HL-60/S4 (cell line): ENCODE measurements at regions not wholly inside any gene's neighbourhood (a gene's known extent, or its start where the extent isn't known, plus 50 kb on each side); places are given as distances from the start of the nearest gene placed in this dataset.

ENCODE experiments used
- in situ Hi-C: fragments of 300-500 bp; cut with MboI; formaldehyde crosslinking; loops from 2 replicates; pipeline ENCODE4 v1.14.3; 2022; ENCODE audit warnings: low sequenced_read_pairs

- in situ Hi-C loops: no loop called here
Observed at GRCh38 chr10:36506697-36507496, 618.5 kb upstream of the ANKRD30A start.

DNA sequence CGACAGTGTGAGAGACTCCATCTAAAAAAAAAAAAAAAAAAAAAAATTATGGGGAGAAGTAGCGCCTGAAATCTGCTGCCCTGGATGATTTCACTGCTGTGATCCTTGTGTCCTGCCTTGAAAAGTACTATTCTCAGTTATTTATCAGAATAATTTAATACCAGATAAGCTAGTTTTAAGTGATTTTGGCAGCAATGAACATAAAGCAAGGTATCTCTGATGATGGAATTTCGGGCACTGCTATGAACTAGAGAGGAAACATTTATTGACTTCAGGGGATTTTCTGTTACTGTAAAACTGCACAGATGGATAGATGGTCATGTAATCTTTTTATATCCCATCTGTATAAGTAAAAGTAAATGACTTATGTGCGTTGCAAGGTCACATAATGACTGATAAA is 619.1 kb upstream of the ANKRD30A start:
- in situ Hi-C loops: no loop called here

DNA sequence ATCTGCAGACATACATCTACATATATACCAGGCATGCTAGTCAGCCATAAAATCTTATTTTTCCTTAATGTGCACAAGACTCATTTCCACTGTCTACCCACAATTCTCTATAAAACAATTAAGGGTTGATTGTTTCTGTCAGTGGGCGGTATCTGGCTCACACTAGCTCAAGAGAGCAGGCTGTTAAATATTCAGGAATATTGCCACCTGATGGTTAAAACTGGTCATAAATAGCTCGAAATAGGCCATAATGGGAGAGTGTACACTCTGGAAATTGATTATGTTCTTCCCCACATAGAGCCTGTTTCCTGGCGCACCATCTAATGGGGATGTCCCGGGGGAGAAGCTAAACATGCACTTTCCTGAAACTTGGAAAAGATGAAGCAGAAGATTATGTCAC is 620.6 kb upstream of the ANKRD30A start:
- in situ Hi-C loops: no loop called here

DNA sequence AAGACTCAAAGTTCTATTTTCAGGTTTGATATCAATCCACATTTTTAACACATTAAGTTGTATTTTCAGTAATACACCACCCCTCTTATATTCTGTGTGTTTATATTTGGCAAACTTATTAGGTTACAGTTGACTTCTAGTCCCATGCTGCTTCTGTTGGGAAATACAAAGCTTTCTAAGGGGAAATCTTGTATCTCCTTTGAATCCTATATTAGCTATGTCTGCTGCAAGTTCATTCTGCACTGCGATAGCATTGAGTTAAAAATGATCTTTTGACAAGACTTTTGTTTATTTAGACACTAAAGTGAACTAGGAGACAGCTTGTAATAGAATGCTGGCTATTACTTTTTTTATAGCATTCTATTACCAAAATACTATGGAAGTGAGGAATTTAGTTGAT is 625.1 kb upstream of the ANKRD30A start:
- in situ Hi-C loops: no loop called here

DNA sequence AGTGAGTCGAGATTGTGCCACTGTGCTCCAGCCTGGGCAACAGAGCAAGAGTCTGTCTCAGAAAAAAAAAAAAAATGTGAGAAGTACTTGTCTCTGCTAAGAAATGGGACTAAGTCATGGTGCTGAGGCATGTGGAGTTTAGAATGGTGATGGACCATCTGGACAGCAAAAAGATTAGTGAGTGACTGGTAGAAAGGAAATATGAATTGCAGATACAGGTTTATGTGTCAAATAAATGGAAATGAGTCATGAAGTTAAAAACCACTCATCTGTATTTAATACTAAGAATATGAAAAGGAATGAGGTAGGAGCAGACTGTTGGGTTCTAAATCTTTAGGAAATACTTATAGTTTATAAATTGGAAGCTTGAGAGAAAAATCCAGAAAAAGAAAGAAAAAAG is 625.7 kb upstream of the ANKRD30A start:
- in situ Hi-C loops: no loop called here

DNA sequence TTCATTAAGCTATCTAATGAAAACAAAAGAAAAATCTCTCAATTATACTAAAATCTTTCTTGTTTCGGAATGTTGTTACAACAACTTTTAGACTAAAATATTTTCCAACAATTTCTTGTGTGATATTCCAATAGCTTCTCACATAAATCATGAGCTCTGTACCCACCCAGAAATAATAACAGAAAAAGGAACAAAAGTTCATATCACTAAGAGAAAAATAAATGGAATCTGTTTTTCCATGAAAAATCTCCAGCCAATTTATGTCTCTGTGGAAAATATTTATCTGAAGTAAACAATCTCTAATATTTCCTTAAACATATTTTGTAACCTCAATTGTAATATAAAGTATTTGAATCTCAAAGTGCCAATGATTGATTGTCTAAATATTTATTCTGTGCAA is 628.6 kb upstream of the ANKRD30A start:
- in situ Hi-C loops: no loop called here

DNA sequence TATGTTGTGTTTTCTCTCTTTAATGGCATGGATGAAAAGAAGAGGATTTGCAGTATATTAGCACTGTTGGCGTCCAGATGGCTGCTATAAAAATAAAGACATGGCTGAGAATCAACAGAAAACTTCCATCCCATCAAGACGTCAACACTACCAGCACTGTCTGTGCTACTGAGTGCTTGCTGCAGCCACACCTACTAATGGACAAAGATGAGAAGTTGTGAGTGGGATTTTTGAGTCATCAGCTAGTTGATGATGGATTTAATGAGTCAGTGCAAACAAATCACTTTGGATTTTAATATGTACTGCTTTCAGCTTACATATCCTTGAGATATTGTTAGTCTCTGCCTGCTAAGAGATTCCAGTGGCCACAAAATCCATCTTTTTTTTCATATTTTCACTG is 631.0 kb upstream of the ANKRD30A start:
- in situ Hi-C loops: no loop called here

- in situ Hi-C loops: no loop called here
Observed at GRCh38 chr10:36493516-36493880, 631.9 kb upstream of the ANKRD30A start.

GRCh38 chr10:36492590-36493515 is 632.5 kb upstream of the ANKRD30A start:
- in situ Hi-C loops: no loop called here

GRCh38 chr10:36491926-36492325 is 633.5 kb upstream of the ANKRD30A start:
- in situ Hi-C loops: no loop called here

GRCh38 chr10:36489611-36490228 is 635.7 kb upstream of the ANKRD30A start:
- in situ Hi-C loops: no loop called here

DNA sequence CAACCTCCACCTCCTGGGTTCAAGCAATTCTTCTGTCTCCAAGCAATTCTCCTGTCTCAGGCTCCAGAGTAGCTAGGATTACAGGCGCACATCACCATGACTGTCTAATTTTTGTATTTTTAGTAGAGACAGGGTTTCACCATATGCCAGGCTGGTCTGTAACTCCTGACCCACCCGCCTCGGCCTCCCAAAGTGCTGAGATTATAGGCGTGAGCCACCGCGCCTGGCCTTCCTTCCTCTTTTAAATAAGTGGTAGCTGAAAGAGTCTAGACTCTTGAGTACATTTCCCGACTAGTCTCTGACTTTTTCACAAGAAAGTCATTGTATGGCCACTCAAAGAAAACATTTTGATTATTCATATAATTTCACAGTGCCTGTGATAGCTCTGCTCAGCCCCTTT is 636.2 kb upstream of the ANKRD30A start:
- in situ Hi-C loops: no loop called here

GRCh38 chr10:36488579-36488978 is 636.8 kb upstream of the ANKRD30A start:
- in situ Hi-C loops: no loop called here

DNA sequence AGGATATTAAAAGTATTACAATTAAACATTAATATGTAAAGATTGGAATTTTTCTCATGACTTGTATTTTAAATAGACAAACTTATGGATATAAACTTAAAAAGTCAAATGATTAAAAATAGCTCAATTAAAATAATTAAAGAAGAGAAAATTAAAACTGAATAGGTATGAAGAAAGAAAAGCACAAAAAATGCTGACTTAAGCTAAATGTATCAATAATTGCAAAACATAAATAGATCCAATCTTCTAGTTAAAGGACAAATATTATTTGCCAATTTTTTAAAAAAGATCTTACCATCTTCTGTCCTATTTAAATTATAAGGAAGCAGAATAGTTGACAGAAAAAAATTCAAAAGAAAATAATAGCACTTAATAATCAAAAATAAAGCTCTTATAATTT is 646.3 kb upstream of the ANKRD30A start:
- in situ Hi-C loops: no loop called here

GRCh38 chr10:36476399-36476798 is 649.0 kb upstream of the ANKRD30A start:
- in situ Hi-C loops: no loop called here

DNA sequence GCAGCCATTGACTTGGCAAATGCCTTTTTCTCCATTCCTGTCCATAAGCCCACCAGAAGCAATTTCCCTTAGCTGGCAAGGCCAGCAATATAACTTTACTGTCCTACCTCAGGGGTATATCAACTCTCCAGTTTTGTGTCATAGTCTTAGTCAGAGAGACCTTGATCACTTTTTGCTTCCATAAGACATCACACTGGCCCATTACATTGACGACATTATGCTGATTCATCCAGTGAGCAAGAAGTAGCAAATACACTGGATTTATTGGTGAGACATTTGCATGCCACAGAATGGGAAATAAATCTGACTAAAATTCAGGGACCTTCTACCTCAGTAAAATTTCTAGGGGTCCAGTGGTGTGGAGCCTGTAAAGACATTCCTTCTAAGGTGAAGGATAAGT is 649.7 kb upstream of the ANKRD30A start:
- in situ Hi-C loops: no loop called here

DNA sequence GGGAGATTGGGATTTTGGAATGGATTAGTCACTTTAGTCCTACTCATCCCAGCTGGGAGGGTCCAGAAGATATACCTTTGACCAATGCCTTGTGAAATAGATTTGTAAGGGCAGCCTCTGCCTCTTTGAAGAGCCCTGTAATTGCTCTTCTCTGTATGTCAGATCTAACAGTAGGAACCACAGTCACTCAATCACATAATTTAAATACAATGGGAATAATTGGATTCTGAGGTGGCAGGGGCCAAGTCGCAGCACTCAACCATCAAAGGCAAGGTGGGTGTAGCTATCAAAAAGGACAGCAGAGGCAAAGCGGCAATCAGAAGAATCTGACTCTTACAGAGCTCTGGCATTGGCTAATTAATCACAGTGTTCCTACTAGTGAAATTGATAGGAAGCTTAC is 650.9 kb upstream of the ANKRD30A start:
- in situ Hi-C loops: no loop called here

DNA sequence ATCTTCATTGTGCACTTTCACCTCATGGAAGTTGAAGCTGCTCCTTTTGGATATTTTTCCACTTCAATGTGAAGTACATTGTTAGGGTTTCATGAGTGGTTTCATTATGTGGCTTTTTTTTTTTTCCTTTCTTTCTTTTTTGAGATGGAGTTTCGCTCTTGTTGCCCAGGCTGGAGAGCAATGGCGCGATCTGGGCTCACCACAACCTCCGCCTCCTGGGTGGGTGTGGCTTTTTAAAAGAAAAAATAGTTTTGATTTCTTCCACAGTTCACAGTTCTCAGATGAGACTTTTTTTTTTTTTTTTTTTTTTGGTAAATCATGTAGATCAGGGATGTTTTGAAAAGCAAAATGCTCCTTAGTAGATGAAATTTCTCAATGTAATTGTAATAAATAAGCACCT is 652.3 kb upstream of the ANKRD30A start:
- in situ Hi-C loops: no loop called here

DNA sequence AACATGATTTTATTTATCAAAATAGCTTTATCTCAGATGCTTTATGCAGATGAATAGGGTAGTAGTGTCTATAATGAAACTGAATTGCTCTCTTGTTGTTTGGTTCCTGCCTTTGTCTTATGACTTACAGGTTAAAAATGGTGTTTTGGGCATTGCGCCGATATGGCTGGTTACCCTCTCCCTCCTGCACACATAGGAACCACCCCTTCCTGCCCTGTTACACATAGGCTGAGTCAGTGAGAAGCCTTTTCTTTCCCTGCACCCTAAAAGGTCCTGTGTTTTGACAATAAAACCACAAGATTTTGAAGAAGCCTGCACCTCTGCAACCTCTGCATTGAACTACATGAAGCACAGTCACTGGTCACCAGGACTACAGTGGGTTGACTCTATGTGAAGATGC is 655.8 kb upstream of the ANKRD30A start:
- in situ Hi-C loops: no loop called here

GRCh38 chr10:36468620-36469019 is 656.8 kb upstream of the ANKRD30A start:
- in situ Hi-C loops: no loop called here

DNA sequence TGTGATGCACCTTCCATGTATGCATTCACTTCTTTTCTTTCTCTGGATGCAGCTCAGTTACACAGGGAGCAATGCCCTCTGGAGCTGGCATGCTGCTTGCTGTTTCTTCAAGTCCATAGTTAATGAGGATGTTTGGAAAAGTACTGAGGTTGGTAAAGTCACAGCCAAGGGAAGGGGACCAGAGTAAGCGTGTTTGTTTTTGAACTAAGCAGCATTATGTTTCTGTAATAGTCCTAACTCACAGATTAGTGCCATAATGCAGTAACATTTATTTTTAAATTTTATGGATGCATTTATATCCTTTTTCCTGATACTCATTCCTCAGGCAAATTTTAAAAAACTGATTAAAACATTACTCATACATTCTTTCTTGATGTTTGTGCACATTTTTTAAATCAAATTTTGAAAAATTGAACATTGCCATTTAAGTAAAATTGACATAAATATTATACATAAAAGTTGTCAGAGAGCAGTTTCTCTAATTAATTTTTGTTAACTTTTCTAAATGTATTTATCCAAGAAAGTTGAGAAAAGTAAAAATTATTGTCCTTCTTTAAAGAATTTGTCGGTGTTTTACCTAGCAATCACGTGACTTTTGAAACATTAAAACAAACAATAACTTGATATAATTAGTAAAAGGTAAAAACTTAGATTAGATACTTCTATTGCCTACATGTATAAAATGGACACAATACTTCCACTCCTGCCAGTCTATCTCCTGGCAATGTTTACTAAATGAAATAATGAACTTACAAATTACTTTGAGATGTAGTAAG is 659.6 kb upstream of the ANKRD30A start:
- in situ Hi-C loops: no loop called here
